Globus pallidus (tissue), 1 donor: ENCODE measurements at regions not wholly inside any gene's neighbourhood (a gene's known extent, or its start where the extent isn't known, plus 50 kb on each side); places are given as distances from the start of the nearest gene placed in this dataset.

Experiments
- DNase-seq: peaks from one replicate; pipeline ENCODE4 v3.0.0-alpha.2; 2015; ENCODE audit warnings: low spot score

DNA sequence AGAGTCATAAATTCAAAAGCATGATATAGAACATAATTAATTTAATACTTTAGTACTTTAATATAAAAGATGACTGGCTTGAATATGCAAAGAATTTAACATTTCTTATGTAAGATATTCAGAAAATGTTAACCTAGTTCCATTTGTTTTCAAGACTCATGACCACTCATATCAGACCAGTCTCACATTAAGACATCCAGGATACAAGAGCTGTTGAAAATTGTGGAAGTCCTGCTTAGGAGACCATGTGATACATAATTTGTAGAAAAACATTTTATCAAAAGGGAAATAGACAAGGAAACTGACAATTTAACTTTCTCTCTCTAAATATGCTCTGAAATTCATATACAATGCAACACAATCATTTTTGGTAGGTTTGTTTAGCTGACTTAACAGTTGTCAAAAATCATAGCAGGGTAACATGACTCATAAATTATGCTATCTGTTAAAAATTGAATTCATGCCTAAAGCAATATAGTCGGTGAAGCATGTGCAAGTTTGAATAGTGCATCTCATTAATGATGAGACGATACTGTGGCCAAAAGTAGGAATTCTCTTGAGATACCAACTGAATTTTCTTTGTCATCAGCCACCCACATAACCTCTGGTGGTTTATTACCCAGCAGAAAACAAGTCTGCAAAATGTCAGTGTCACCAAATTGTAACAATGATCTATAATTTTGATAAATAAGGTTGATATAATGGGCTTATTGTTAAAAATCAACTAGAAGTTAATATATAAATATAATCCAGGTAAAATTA, 211.4 kb downstream of the GASK1B start:
- no peak for DNase-seq

DNA sequence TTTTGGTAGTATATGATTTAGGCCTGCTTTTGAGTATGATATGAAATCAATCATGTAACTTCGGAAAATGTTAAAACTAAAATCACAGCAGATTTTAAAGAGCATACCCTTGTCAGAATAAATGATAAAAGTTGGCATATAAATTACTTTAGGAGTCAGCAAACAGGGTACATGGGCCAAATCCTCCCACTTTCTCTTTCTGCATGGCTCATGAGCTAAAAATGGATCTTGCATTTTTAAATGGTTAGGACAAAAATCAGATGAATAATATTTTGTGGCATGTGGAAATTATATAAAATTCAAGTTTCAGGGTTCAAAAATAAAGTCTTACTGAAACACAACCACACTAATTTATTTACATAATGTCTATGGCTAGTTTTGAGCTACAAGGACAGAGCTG, 214.9 kb downstream of the GASK1B start:
- DNase-seq = no peak

DNA sequence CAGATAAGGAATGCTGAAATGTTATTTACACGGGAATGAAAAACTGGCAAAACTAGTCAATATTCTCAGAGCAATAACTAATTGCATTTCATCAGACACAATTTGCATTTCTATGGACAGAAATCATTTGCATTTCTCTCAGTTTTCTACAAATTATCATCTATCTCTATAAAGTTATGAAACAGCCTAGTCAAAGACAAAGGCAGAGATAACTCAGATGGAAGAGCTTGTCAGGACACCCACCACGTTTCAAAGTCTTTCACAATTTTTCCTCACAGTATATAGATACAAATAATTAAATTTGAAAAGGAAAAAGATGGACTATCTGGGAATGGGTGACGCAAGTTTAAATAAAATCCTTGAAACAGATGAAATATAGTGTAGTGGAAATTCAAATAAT, 230.8 kb downstream of the GASK1B start:
- no peak for DNase-seq

GRCh38 chr4:157934151-157934550, 238.7 kb downstream of the GASK1B start:
- no peak for DNase-seq

GRCh38 chr4:157932936-157933335, 239.9 kb downstream of the GASK1B start:
- no peak for DNase-seq

DNA sequence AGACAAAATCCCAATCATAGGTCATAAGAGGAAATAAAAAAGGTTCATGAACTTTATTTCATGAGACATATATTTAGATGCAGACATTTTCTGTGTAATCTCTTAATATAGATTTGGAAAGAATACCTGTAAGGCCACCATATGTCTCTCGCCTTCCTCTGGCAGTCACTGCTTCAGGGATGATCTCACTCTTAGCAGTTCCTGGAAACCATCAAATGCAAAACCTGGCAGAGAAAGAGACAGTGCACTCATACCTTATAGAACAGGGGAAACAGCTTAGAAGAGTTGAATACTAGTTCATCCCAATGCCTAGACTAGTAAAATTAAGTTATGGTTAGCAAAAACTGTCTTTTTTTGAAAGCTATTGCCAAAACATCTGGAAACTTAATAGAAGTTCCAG, 243.3 kb downstream of the GASK1B start:
- DNase-seq = no peak

DNA sequence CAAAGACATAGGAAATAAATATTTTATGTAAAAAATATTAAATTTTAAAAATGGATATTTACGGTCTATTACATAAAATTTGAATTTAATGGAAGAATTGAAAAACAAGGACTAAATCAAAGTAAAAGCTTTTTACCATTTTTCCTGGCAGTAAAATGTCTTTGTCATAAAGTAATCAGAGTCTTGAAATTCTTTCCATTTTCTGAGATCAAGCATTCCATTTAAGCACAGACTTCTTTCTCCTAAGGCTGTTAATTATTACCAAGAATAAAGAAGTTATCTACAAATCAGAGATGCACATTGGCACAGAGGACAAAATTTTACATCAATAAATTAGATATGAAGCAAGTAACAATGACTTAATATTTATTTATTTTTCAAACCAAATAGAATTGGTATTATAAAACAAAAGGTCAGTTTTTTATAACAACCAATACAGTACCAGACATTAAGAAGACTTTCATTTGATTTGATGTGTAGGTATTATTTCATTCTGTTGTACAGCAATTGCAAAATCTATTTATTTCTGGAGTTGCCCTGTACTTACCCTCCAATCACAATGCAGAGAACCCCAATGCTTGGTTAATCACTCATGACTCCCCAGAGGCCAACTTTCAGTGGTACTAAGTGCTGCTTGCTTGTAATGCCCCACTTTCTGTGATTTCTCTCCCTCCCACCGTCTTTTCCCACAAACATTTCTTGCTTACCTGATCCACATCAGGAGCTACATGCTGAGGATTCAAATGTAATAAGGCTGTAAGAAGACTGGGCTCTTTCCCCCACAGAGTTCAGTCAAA, 254.6 kb downstream of the GASK1B start:
- DNase-seq = no peak

DNA sequence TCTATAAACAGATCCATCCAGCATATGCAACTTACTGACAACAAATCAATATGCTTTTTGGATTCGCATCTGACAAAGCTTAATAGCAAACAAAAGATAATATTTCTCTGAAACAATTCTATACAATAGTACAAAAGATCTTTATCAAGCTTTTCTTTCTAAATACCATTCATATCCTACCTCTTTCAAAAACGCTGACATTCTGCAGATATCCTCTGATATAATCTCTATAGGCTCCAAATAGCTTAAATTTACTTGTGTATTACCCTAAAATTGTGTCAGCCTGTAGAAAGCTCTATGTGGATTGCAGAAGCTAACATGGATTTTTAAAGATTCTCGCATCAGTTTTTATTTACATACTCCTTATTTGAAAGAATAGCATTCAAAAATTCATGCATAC, 260.6 kb downstream of the GASK1B start:
- DNase-seq = no peak

GRCh38 chr4:157911662-157912061, 261.2 kb downstream of the GASK1B start:
- DNase-seq = no peak

DNA sequence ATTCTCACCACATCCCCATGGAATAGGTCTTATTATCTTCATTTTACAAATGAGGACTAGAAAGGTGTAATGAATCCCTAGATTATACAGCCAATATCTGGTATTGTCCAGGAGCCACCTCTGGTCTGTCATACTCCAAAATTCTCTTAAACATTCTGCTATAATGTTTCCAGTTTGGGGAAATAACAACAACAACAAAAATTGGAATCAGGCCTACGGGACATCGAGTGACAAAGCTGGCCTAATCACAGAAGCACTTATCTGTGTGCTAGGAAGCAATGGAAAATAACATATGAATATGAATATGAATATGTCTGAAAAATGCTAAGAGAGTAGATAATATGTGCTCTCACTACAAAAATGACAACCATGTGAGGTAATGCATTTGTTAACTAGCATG, 264.1 kb downstream of the GASK1B start:
- DNase-seq = no peak

DNA sequence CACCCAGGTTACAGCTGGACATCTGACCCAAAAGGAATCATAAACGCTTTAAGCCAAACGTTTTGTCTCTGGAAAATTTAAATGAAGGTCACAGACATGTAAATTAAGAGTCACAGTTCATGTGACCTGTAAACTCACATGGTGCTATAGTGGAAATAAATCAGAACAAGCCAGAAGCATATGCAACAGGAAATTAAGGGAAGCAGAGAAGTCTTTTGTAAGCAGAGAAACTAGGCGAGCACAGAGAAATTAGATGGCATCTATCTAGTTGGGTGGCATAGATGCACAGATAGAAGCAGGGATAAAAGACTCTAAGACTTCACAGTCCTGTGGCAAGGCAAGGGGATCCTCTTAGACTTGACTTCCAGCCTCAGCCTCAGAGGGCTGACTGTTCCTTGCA, 264.8 kb downstream of the GASK1B start:
- no peak for DNase-seq

- no peak for DNase-seq
Observed at GRCh38 chr4:157907226-157907946, 265.4 kb downstream of the GASK1B start.

- DNase-seq = no peak
Observed at GRCh38 chr4:157898836-157899605, 273.8 kb downstream of the GASK1B start.

- no peak for DNase-seq
Observed at GRCh38 chr4:157897855-157898370, 274.9 kb downstream of the GASK1B start.

DNA sequence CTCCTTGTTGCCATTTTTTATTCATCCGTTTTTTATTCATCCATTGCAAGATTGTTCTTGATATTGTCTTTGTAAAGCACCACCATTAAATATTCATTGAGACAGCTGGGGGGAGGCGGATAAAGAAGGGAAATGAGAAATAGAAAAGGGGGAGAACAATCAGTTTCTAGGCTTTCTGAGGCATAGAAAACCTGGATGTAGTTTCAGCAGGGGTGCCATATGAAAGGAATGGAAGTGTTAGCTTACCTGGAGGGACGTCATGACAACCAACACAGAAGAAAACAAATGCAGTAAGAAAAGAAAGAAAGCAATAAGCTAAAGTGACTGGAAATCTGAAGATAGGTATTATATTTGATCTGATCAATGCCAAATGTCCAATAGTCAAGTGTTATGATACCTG, 276.1 kb downstream of the GASK1B start:
- DNase-seq = no peak

- no peak for DNase-seq
Observed at GRCh38 chr4:157895205-157895604, 277.6 kb downstream of the GASK1B start.

DNA sequence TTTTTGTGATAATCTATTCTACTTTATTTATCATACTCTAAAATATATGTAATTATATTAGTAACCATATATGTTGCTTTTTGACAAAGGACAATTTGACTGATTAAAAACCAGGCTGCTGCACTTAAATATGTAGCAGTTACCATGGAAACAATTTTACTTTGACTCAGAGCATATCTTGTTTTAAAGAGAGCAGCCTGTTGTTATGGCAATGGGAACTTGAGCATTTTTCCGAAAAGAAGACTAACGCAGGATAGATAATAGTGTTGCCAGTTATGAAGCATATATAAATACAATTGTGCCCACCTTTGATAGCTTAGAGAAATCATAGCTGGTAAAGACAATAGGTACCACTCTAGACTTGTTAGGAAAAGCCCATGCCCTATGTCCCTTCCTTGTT, 283.0 kb downstream of the GASK1B start:
- no peak for DNase-seq

DNA sequence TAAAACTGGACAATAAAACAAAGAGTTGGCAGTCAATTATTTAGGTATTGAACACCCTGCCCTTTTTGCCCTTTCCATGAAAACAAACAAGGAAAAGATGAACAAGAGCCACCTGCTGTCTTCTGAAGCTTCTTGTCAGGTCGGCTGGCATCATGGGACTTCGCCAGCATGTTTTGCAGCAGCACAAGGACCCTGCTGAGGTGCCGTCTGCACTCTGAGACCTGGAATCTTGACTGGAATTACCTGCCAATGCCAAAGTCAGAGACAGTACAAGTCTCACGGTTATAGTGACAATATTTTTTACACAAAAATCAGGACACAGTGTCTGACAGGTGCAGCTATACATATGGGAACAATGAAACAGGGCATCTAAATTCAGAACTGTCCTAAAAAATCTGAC, 284.5 kb downstream of the GASK1B start:
- no peak for DNase-seq

- DNase-seq = no peak
Observed at GRCh38 chr4:157887316-157887715, 285.5 kb downstream of the GASK1B start.

DNA sequence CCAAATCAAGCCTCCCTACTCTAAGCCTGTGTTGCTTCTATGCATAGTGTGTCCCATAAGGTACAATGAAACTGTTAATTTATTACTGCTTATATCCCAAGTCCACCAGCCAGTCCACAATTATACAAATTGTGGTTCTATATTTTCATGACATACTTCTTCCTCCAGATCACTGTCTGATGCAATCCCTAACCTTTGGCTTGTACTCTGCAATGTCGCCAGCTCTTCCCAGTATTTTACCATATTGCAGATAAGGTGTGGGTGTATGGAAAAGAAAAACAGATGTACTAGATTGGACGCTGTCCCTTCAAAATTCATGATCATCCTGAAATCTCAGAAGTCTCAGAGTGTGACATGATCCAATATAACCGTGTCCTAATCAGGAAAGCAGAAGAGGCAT, 286.2 kb downstream of the GASK1B start:
- no peak for DNase-seq

DNA sequence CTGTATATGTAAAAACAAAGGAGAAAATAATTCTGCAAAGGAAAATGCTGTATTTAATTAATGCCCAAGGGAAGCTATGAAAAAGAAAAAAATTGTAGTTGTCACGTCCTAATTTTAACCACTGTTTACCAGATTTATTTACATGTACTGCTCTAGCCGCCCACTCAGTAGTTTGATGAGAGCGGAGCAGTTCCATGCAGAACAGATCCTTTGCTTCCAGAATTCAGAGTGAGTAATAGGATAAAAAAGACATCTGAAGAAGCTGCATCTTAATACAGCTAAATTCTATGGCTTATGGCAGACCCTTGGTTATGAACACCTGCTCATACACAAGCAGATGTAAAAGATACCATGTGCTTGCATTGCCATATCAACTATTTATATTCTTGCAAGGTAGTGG, 287.0 kb downstream of the GASK1B start:
- DNase-seq = no peak

DNA sequence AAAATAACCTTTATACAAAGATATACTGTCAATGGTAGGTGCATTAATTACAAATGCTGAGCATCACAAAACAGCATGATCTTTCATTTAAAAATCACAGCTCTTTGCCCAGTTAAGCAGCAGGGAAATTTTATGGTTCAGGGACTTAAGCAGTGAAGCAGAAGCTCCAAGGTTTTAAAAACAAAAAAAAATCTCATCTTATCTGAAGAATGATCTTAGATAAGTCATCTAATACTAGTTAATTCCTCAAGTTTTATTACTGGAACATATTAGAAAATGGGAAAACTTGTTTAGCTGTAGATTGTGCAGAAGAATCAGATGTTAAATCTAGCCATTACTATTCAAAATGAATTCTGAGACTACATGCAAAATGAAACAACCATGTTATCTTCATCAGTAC, 289.9 kb downstream of the GASK1B start:
- DNase-seq = no peak
